HCT116 (cell line): ENCODE measurements at regions not wholly inside any gene's neighbourhood (a gene's known extent, or its start where the extent isn't known, plus 50 kb on each side); places are given as distances from the start of the nearest gene placed in this dataset.
A peak's percentile ranks its signal among the peaks of the same experiment; 100 is the strongest.

ENCODE experiments used
- ATAC-seq: fragments of 200-7000 bp; cut with Tn5 transposase; 2 replicates; pipeline ENCODE4 v1.9.1; 2020; ENCODE audit warnings: mild to moderate bottlenecking, moderate library complexity
- BruUV-seq: library from RNA; stranded (reverse); fragments of 400-500 nt; replicated peaks from 2 replicates; lab custom pipeline; 2021; lab: Mats Ljungman, UMichigan
- CTCF ChIA-PET: fragments of 300-600 bp; sonication (Branson Sonifier 250); formaldehyde crosslinking; loops from one replicate; lab custom pipeline; 2021; ENCODE audit warnings: antibody characterized with exemption; lab: Charles Lee
- POLR2A ChIA-PET: fragments of 300-600, 350-600 bp; sonication (Branson Sonifier 250); formaldehyde crosslinking; loops from one replicate; lab custom pipeline; 2021; ENCODE audit warnings: antibody characterized with exemption; lab: Charles Lee
- RAD21 ChIA-PET, 2 experiments: fragments of 300-600 bp; sonication (Branson Sonifier 250); formaldehyde crosslinking; loops; one replicate each; lab custom pipeline; 2023; ENCODE audit warnings: low total read pairs in 2 of 2; ENCODE audit not compliant: uncharacterized antibody in 2 of 2, unreplicated experiment in 2 of 2, low non-redundant PET in 1 of 2; lab: Charles Lee
- DNase-seq: peaks from one replicate; pipeline ENCODE4 v3.0.0-alpha.2; 2010; ENCODE audit warnings: low read depth, low spot score
- H2AFZ ChIP-seq: fragments of 200-600 bp; shearing (Covaris generic), sonication (generic); 2 replicates; pipeline ENCODE4 v1.6.1; 2017; ENCODE audit warnings: low read depth, mixed run types, mixed read lengths, antibody characterized with exemption, low read length; ENCODE audit not compliant: poor library complexity, severe bottlenecking
- H3K27ac ChIP-seq: 2 replicates; pipeline ENCODE4 v1.5.1; 2012; ENCODE audit warnings: low read depth, low read length
- H3K27me3 ChIP-seq: fragments of 200-600 bp; sonication (generic); 2 replicates; pipeline ENCODE4 v1.6.1; 2016; ENCODE audit warnings: mixed run types, low read length, mixed read lengths; ENCODE audit not compliant: insufficient read depth
- H3K36me3 ChIP-seq, 2 experiments: fragments of 200-500 bp in 1 of 2; fragments of 200-600 bp in 1 of 2; sonication (Bioruptor generic) in 1 of 2; sonication (generic) in 1 of 2; 2 replicates each; pipeline versions ENCODE4 v1.5.1 to v1.6.1; 2014 to 2016; ENCODE audit warnings: low read length in 2 of 2, inconsistent platforms in 1 of 2, mixed read lengths in 1 of 2, mixed run types in 1 of 2; ENCODE audit not compliant: insufficient read depth in 2 of 2, control insufficient read depth in 1 of 2
- H3K4me1 ChIP-seq, 2 experiments: fragments of 200-600 bp in 1 of 2; sonication (generic) in 1 of 2; 2 replicates each; pipeline versions ENCODE4 v1.5.1 to v1.6.1; 2012 to 2017; ENCODE audit warnings: low read length in 2 of 2, inconsistent platforms in 1 of 2, mild to moderate bottlenecking in 1 of 2, mixed read lengths in 1 of 2, mixed run types in 1 of 2, moderate library complexity in 1 of 2; ENCODE audit not compliant: insufficient read depth in 2 of 2, control insufficient read depth in 1 of 2
- H3K4me2 ChIP-seq: fragments of 200-600 bp; sonication (generic); 2 replicates; pipeline ENCODE4 v1.6.1; 2017; ENCODE audit warnings: mixed run types, low read length, mixed read lengths
- H3K4me3 ChIP-seq, 2 experiments: fragments of 200-600 bp in 1 of 2; sonication (generic) in 1 of 2; replicated peaks in 1 of 2; 2 replicates each; pipeline ENCODE4 v1.5.1; 2011 to 2016; ENCODE audit warnings: low read length in 2 of 2, control low read depth in 1 of 2, low read depth in 1 of 2, mild to moderate bottlenecking in 1 of 2, mixed read lengths in 1 of 2, mixed run types in 1 of 2
- H3K79me2 ChIP-seq: fragments of 200-600 bp; sonication (generic); 2 replicates; pipeline ENCODE4 v1.6.1; 2017; ENCODE audit warnings: mild to moderate bottlenecking, mixed run types, low read length, moderate library complexity, mixed read lengths; ENCODE audit not compliant: insufficient read depth
- H3K9ac ChIP-seq: fragments of 200-600 bp; sonication (generic); 2 replicates; pipeline ENCODE4 v1.6.1; 2016; ENCODE audit warnings: low read length, mixed read lengths
- H3K9me2 ChIP-seq: fragments of 200-600 bp; sonication (generic), shearing (Covaris generic); 2 replicates; pipeline ENCODE4 v1.6.1; 2017; ENCODE audit warnings: mixed run types, mild to moderate bottlenecking, moderate library complexity; ENCODE audit not compliant: insufficient read depth
- H3K9me3 ChIP-seq, 2 experiments: fragments of 200-500 bp in 1 of 2; fragments of 200-600 bp in 1 of 2; sonication (Bioruptor generic) in 1 of 2; sonication (generic) in 1 of 2; 2 replicates each; pipeline ENCODE4 v1.6.1; 2014 to 2017; ENCODE audit warnings: low read length in 2 of 2, mixed read lengths in 2 of 2, inconsistent platforms in 1 of 2, low read depth in 1 of 2, mild to moderate bottlenecking in 1 of 2, mixed run types in 1 of 2, moderate library complexity in 1 of 2; ENCODE audit not compliant: control insufficient read depth in 1 of 2, insufficient read depth in 1 of 2
- H4K20me1 ChIP-seq: fragments of 200-600 bp; sonication (generic), shearing (Covaris generic); 2 replicates; pipeline ENCODE4 v1.6.1; 2017; ENCODE audit warnings: mixed run types, mild to moderate bottlenecking, moderate library complexity; ENCODE audit not compliant: insufficient read depth
- CEBPB ChIP-seq: IDR thresholded peaks from 2 replicates; pipeline ENCODE4 v1.6.1; 2012; ENCODE audit warnings: low read depth
- CTCF ChIP-seq, 3 experiments: fragments of 200-600 bp in 1 of 3; sonication (generic) in 1 of 3; IDR thresholded peaks in 2 of 3; conservative IDR thresholded peaks in 1 of 3; 2 replicates each; pipeline ENCODE4 v1.5.1; 2012 to 2017; ENCODE audit warnings: low read depth in 2 of 3, low read length in 2 of 3, antibody characterized with exemption in 1 of 3, borderline replicate concordance in 1 of 3, control low read depth in 1 of 3, mild to moderate bottlenecking in 1 of 3, mixed read lengths in 1 of 3, mixed run types in 1 of 3, moderate library complexity in 1 of 3; ENCODE audit not compliant: insufficient read depth in 1 of 3
- ELF1 ChIP-seq: IDR thresholded peaks from 2 replicates; pipeline ENCODE4 v1.6.1; 2012; ENCODE audit warnings: low read depth, borderline replicate concordance
- EZH2 ChIP-seq: fragments of 200-600 bp; sonication (generic); IDR thresholded peaks from 2 replicates; pipeline ENCODE4 v1.6.1; 2017; ENCODE audit warnings: antibody characterized with exemption, mixed run types
- JUND ChIP-seq: IDR thresholded peaks from 2 replicates; pipeline ENCODE4 v1.6.1; 2012
- MAX ChIP-seq: IDR thresholded peaks from 2 replicates; pipeline ENCODE4 v1.6.1; 2012
- RAD21 ChIP-seq: IDR thresholded peaks from 2 replicates; pipeline ENCODE4 v1.6.1; 2012; ENCODE audit warnings: low read depth, mild to moderate bottlenecking
- REST ChIP-seq: IDR thresholded peaks from 2 replicates; pipeline ENCODE4 v1.6.1; 2012; ENCODE audit warnings: low read depth
- SP1 ChIP-seq: IDR thresholded peaks from 2 replicates; pipeline ENCODE4 v1.6.1; 2012; ENCODE audit warnings: low read depth
- TCF7L2 ChIP-seq: IDR thresholded peaks from 2 replicates; pipeline ENCODE4 v1.7.0; 2011; ENCODE audit warnings: borderline replicate concordance, inconsistent platforms; ENCODE audit not compliant: insufficient read depth, insufficient read length; ENCODE audit errors: extremely low read depth
- ZBTB33 ChIP-seq: IDR thresholded peaks from 2 replicates; pipeline ENCODE4 v1.6.1; 2011; ENCODE audit warnings: mild to moderate bottlenecking, low read length, moderate library complexity; ENCODE audit not compliant: insufficient replicate concordance; ENCODE audit errors: extremely low read depth
- ZFX ChIP-seq: fragments of 450-650 bp; IDR thresholded peaks from 2 replicates; pipeline ENCODE4 v1.6.1; 2017
- ZNF274 ChIP-seq: fragments of 200-500 bp; sonication (Bioruptor generic); IDR thresholded peaks from 2 replicates; pipeline ENCODE4 v1.6.1; 2014; ENCODE audit warnings: mild to moderate bottlenecking, low read depth, low read length, inconsistent platforms
- intact Hi-C: fragments of 100-400 bp; cut with micrococcal nuclease; formaldehyde crosslinking; loops from 2 replicates; pipeline ENCODE4 v1.10.0; 2022

- Histone ChIP-seq H3K79me2 (no peaks in the 10 kb centered on the region), H3K4me2 (no peak overlapping the region), H3K4me3 (no peak overlapping the region), H3K9me2 (no peaks in the 10 kb centered on the region), H3K4me1 (peaks cover 2 to 17% of the 10 kb centered on the region in 2 experiments; a peak in 3 of 4 replicates), H2AFZ (no peak overlapping the region), H3K9me3 (no peaks in the 10 kb centered on the region), H3K27me3 (no peaks in the 10 kb centered on the region), H4K20me1 (no peaks in the 10 kb centered on the region), H3K36me3 (no peaks in the 10 kb centered on the region)
- intact Hi-C loops, result no loop called here
- no peak for ATAC-seq
- DNase-seq, result no peak
- POLR2A ChIA-PET, result no interaction called here
- no TSS peak for BruUV-seq
- RAD21 ChIA-PET, result no interaction called here
- CTCF ChIA-PET, result interaction anchor here (0.6 kb wide), 1 partner anchor 203 kb away, joined by 3 read pairs; no protein-coding TSS in a partner anchor
- TF ChIP-seq RAD21 (no peak), JUND (no peak), CEBPB (no peak), TCF7L2 (no peak), ZNF274 (no peak), ELF1 (no peak), SP1 (no peak), EZH2 (no peak), ZFX (no peak)
- TF ChIP-seq, all 23 proteins: peak for 0
- Histone ChIP-seq H3K9ac (no peak overlapping the region), H3K27ac (no peak overlapping the region)
These were observed 181.0 kb upstream of the TMEM106B start for GRCh38 chr7:12030116-12030515.

- no peaks in the 10 kb centered on the region for H3K27me3 ChIP-seq
- RAD21 ChIA-PET, result no interaction called here
- peak overlapping the region; percentile 68 for H2AFZ ChIP-seq
- POLR2A ChIA-PET, result no interaction called here
- no peak overlapping the region; the same call in 1 of the 2 replicates for H3K4me2 ChIP-seq
- H3K4me1 ChIP-seq, result peaks cover 2 to 17% of the 10 kb centered on the region in 2 experiments; a peak in 3 of 4 replicates
- H3K79me2 ChIP-seq, result no peaks in the 10 kb centered on the region
- no peaks in the 10 kb centered on the region for H3K9me2 ChIP-seq
- H3K27ac ChIP-seq, result no peak overlapping the region
- no peak overlapping the region for H3K9ac ChIP-seq
- DNase-seq (no peak), ATAC-seq (no peak)
- no peak overlapping the region for H3K4me3 ChIP-seq
- no peaks in the 10 kb centered on the region for H4K20me1 ChIP-seq
- CTCF ChIA-PET, result no interaction called here
- H3K9me3 ChIP-seq, result no peaks in the 10 kb centered on the region
- no peaks in the 10 kb centered on the region for H3K36me3 ChIP-seq
- intact Hi-C loops, result no loop called here
- BruUV-seq, result no TSS peak
- TF ChIP-seq ZFX (no peak), MAX (no peak), CTCF (IDR thresholded peaks at IDR 0.05 in 2 of 3, conservative IDR thresholded peaks at IDR 0.05 in 1 of 3; ENCODE audit: borderline replicate concordance in 1 of 3, insufficient read depth in 1 of 3, low read depth in 2 of 3, low read length in 2 of 3) (no peak), REST (no peak), ZBTB33 (no peak), EZH2 (no peak)
These were observed 179.9 kb upstream of the TMEM106B start for GRCh38 chr7:12031186-12031585.
